ENCODE measurements at regions not wholly inside any gene's neighbourhood (a gene's known extent, or its start where the extent isn't known, plus 50 kb on each side); places are given as distances from the start of the nearest gene placed in this dataset.

DNA sequence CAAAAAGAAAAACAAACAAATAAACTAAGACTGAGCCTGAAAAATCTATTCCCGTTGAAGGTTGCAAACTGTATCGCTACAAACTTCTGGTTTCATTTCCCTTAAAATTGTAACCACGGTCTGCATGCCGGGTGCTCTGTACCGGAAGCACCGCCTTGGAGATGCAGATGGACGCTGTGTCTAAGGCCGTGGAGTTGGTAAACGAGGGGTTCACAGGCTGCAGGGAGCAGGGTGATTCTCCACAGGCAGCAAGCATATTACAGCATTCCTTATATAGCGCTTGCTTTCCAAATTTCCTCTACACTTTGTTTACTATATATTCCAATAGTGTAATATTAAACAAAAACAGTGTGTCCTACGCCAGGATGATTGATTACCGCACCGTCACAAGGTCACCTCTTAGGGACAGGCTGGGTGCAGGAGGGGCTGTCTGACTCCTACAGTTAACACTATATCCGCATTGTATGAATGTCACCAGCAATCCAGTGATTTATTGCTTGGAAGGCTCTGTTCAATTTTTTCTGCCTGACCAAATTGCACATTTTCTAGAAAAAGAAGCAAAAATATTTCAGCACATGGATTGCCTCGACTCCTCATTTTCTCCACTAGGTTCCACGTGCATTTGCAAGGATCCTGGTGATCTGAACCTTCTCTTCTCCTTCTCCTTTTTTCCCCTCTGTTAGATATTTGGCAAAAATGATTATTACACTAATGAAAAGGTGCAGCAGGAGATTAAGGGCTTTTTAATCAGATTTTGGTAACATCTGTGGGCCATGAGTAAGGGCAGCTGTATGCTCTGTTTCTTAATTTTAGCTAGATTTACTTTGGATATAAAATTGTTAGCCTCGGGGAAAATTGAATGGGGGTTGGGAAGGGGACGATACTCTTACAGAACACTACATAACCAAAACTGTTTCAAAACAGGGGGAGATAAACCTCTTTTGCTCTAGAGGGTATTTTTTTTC, 325.8 kb upstream of the MGMT start:
- DNase-seq = peak; percentile 35

DNA sequence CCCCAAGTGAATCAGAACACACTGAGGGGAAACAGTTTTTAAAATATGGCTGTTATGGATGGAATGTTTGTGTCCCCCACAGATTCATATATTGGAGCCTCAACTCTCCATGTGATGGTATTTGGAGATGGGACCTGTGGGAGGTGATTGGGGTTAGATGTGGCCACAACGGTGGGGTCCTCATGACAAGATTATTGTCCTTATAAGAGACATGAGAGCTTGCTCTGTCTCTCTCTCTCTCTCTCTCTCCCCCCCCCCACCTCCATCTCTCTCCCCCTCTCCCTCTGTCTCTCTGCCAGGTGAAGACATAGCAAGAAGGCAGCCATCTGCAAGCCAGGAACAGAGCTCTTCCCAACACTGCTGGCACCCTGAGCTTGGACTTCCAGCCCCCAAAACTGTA, 315.8 kb upstream of the MGMT start:
- no peak for DNase-seq

DNA sequence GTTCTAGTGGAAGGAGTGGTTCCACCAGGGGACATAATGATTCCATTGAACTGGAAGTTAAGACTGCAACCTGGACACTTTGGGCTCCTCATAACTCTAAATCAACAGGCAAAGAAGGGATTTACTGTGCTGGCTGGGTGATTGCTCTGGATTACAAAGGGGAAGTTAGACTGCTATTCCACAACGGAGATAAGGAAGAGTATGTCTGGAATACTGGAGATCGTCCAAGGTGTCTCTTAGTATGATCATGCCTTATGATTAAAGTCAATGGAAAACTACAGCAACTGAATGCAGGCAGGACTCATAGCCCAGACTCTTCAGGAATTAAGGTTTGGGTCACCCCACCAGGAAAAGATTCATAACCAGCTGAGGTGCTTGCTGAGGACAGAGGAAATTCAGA, 310.6 kb upstream of the MGMT start:
- no peak for DNase-seq

DNA sequence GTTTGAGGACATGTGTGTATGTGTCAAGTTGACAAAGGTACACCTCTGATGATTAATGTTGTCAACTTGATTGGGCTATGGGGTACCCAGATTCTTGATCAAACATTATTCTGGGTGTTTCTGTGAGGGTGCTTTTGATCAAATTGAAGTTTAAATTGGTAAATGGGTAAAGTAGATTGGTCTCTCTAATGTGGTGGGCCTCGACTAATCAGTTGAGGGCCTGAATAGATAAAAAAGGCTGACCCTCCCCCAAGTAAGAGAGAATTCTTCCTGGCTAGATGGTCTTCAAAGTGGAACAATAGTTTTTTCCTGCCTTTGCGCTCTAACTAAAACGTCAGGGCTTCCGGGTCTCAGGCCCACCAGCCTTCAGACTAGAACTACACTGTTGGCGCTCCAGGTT, 309.9 kb upstream of the MGMT start:
- DNase-seq = no peak

DNA sequence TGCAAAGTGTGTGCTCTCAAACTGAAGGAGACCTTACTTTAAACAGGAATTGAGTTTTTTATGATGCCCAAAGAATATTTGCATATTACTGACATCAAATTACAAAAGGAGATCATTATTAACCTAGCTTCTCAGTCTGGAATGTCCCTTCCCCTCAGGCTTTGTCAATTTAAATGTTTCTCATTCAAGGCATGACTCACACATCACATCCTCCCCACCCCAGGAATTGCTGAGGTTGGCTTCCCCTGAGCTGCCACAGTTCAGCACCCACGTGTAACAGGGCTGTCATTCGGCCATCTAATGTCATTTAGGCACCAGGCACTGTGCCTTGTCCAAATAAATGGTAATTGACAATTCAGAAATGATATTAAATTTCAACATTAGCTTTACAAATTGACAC, 305.9 kb upstream of the MGMT start:
- no peak for DNase-seq

DNA sequence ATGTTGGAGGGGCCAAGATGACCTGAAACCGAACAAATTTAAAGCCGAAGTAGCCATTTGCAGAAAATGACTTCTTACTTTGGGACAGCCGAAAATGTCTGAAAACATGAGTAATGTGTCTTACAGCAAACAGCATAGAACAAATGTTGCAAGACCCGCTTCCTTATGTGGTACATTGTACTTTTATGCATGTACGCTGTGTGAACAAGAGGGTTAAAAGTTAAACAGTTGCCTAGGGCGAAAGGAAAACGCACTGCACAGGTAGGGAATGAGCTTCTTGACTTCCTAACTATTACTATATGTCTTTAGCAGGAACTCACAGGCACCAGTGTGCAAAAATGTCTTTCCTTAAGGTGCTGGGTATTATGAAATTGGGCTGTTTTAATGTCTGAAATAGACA, 303.5 kb upstream of the MGMT start:
- DNase-seq = no peak

DNA sequence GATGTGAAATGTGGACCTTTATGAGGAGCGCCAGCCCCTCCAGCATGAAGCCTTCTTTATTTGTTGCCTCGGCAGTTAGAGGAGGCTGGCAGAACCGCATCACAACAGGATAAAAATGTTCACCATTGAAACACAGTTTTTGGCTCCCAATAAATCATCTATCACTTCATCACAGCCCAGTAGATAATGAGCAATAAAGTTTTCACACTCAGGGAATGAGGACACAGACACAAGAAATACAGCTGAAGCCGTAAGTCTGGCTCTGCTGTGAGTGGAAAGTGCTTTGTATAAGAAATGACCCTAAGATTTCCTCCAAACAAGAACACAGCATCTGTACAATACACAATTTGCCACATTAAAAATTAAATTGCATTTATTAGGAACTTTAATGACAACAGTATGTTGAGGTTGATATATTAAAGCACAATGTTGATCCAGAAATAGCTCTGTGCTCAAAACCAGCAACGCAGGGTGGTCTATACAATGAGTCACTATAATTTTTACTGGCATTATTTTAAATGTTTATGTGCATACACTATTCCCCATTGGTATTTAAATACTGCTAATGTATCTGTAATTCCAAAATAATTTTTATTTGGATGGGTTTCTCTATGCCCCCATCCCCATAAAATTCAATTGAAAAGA, 301.8 kb upstream of the MGMT start:
- DNase-seq = no peak

DNA sequence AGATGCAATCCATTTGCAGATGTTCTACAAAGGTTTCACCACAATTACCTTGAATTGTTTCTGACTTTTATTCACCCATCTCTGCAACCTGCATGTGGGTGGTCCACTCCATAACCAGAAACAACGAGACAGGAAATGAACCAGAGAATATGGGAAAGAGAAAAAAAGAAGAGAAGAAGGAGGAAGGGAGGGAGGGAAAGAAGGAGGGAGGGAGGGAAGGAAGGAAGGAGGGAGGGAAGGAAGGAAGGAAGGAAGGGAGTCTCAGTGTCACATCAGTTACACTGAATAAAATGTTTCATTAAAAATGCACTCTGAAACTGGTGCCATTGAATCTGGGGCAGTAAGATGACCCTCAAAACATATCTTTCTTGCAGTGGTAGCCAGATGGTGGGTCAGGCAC, 301.3 kb upstream of the MGMT start:
- DNase-seq = no peak

DNA sequence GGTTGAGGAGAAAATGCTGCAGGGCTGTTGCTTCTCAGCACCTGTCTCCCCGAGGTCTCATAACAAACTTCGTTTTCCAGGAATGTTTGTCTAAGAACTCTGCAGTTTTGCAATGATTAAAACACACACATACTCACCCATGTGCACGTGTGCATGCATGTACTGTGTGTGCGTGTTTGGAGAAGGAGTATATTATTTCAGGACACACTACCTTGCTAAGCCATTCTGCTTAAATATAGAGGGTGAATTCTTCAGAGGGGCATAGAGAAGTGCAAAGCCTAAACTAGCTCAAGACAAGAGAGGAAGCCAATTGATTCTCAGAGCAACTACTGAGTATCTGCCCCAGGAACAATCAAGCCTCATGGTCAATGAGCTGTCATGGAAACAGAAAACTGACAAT, 298.4 kb upstream of the MGMT start:
- DNase-seq = no peak

DNA sequence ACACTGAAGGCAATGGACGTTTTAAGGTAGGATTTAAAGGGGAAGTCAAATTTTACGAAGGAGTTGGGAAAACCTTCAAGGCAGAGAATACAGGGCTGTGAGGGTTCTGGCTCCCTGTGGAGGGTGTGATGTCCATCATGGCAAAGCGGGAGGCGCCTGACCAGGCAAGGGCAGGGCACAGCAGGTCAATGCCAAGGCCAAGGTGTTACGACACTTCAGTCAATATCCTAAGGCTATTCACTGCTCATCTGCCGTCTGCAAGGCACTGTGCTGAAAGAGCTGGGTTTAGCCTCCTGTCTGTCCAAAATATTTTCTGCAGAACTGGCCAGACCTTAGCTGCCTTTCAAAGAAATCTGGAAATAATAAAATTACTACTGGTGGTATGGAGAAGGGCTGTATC, 297.9 kb upstream of the MGMT start:
- no peak for DNase-seq

DNA sequence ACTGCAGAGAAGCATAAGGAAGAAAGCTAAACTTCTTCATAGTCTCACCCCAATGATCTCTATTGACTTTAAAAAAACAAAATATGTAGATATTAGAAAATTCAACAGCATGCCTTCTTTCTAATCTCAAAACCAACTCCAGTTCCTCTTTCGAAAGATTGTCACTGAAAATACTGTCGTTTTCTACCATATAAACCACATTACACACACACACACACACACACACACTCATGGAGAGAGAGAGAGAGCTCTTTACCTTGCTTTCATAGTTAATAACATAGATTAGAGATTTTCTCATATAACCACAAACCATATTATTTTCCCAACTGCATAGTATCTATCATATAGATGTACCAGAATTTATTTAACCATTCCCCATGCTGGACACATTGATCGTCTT, 296.2 kb upstream of the MGMT start:
- no peak for DNase-seq

DNA sequence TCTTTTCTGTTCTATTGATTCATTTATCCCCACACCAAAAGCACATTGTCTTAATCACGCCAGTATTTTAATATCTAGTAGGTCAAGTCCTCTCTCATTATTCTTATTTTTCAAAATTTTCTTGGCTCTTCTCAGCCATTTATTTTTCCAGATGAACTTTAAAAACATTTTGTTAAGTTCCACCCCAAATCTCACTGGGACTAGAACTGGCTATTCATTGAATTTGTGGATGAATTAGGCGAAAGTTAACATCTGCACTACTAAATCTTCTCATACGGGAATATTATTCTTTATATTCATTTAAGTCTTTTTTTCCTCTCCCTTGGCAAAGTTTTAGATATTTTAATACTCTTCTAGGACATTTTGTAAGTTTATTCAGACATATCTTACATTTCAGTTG, 295.2 kb upstream of the MGMT start:
- DNase-seq = no peak

DNA sequence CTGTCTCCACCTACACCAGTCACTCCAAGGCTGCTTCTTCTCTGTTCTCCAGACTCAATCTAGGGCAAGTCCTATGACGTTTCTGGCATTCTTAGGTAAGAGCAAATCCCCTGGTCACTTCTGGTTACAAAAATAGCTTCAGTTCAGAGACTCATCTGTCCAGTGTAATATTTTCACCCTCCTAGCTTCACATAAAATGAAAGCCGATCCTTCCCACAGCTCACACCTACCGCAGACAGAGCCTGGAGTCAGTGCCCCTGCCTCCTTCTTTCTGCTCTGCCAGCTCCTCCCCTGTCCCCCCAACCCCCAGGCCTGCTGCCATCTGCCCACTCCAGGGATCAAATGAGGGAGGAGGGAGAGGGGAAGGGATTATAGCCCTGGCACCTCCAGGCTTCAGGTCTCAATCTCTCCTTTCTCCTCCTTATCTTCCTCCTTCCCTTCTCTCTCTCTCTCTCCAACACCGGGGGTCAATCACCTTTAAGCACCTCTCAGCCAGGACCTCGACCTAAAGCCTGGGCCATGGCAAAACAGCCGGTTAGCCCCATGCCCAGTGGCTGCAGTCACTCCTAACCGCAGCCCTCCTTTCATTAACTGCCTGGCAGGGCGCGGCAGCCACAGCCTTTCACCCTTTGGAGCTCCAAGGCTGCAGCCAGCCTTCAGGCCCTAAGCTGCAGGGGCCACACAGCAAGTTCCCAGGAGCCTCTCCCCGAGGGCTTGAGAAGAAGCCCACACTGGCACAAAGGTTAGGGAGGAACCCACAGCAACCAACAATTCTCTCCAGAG, 292.6 kb upstream of the MGMT start:
- DNase-seq = no peak

DNA sequence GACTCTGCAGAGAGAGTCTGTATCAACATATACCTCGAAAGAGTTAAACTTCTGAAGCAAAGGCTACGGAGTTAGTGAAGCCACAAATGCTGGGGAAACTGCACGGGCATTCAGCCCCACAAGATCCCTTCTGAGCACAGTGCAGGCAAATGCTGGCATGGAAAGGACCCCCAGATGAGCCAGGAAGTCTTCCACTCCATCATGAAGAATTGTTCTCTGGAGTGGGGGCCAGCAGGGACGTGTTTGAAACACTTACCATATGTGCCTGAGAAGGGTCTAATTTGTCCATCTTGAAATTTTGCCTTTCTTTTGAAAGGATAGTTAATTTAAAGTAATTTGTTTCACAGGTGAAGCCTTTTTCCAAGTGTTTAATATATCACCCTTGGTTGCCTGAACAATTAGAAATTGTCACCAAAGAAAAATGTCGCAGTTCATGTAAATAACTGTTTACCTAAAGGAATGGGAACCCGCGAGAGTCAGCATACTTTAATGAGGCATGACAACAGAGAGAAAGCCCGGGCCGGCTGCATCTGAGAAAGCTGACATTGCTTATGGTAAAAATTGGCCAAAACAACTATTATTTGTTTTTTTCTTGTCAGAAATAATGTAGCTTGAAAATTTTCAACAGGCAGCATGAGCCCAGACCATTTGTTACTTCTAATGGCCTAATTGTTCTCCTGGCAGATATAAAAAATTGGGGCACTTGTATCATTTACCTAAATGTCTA, 287.6 kb upstream of the MGMT start:
- DNase-seq = no peak

DNA sequence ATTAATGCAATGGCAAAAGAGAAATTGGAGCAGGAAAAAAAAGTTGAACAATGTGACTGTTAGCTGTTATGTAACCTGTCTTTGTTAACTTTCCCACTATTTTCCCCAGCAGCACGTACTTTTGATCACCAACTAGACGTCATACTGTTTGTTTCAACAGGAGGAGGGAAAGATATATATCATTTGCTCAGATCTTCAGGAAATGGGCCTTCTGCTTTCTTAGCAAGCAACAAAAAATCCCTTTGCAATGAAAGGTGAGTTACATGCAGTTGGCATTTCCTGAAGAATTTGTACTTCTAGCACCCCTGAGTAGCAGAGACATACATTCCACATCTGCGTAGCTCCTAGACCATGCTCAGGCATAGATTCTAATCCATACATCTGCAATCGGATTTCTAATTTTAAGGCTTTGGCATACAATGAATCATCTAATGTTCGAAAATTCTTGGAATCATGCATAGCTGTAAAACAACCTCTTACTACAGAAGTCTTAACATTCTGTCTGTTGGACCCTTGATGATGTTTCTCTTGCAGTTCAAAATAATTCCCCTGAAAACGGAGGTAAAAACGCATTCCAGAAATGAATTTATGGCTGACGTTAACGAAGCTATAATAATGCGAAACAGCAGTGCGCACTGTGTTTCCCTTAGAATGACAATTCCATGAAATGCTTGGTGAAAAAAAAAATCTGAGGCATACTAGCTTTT, 286.9 kb upstream of the MGMT start:
- DNase-seq = no peak

DNA sequence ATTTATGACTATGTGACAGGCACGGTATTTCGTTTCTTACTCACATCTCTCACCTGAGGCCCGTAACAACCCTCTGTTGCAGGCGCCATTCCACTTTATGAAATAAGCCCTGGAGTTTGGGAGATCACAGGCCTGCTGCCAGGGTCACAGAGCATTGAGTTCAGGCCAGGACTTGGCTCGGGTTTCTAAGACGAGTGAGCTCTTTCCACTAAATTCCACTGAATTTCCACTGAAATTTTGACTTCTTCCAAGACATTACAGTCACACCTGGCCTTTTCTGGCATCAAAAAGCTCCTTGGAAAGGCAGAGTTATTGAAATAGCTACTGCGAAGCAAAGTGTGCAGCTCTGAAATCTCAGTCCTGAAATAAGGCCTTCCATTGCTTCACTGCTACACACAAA, 282.8 kb upstream of the MGMT start:
- DNase-seq = no peak

DNA sequence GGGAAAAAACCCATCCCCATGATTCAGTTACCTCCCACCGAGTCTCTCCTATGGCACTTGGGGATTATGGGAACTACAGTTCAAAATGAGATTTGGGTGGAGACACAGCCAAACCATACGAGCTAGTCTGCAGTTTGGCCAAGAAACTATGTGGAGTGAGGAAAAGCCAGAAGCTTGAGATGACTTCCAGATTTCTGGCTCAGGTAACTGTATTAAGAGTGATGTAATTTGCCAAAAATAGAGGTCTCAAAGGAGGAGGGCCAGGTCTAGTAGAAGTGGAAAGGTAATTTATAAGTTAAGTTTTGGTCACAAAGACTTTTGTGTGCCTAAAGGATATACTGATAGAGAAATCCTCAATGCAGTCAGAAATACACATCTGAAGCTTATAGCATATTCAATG, 279.7 kb upstream of the MGMT start:
- no peak for DNase-seq

DNA sequence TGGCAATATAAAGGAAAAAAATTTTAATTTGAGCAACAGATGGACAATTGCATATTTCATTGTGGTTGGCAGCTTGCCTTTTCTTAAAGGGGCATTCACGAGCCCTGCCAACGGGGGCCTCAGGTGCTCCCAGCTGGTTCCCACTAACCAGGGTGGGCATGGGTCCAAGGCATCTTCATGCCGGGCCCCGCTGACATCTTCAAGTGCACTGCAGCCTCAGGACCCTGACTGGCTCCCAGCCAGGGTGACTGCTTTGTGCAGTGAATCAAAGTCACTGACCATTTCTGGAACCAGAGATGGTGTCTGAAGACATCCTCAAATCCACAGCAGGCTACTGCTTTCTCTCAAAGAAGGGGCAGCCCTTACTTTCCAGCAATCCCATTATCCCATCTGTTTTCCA, 275.2 kb upstream of the MGMT start:
- DNase-seq = no peak

DNA sequence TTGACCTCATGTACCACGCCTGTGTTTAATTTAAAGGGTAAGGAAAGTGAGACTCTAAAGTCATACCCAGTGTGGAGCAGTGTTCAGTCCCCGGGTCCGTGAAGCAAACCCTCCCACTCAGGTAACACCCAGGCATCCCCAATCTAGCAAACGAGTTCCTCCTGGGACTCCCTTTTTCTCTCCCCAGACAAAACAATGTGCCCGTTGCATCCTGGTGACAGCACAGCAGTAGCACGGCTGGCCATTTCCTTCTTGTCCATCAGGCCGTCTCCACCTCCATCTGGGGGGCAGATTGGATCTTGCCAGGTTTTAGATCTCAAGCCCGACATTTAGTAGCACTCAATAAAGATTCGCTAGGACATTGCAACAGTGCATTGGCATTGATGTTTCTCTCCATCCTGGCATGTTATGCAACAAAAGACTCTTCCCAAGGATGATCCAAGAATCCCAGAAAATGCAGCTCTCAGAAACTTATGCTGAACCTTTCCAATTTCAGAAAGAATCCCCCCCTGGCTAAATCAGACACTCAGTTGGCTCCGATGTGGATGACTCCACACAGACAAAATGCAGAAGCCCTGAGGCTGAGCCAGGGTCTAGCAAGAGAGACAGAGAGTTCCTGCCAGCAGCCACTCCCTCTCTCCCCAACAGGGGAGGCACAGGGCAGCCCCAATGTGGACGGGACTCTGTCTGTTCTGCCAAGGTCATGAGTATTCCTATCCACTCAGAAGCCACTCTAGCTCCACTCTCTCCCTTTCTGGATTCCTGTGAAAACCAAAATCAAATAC, 274.5 kb upstream of the MGMT start:
- DNase-seq = no peak

DNA sequence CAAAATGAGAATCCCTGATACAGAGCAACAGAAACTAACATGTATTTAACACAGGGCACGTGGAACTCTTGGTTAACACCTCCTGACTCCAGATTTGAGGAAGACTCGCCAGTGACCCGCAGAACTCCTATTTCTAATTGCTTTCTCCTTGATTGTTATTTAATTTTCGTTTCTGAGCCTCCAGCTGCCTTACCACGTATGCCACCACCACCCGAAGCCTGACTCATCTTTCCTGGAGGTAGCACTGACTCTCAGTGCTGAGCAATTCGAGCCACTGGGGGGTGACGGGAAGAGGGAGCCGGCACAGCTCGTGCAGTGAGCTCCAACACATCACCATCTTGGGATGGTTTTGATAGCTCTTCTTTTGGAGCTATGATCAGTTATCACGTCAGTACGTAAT, 273.9 kb upstream of the MGMT start:
- DNase-seq = no peak

DNA sequence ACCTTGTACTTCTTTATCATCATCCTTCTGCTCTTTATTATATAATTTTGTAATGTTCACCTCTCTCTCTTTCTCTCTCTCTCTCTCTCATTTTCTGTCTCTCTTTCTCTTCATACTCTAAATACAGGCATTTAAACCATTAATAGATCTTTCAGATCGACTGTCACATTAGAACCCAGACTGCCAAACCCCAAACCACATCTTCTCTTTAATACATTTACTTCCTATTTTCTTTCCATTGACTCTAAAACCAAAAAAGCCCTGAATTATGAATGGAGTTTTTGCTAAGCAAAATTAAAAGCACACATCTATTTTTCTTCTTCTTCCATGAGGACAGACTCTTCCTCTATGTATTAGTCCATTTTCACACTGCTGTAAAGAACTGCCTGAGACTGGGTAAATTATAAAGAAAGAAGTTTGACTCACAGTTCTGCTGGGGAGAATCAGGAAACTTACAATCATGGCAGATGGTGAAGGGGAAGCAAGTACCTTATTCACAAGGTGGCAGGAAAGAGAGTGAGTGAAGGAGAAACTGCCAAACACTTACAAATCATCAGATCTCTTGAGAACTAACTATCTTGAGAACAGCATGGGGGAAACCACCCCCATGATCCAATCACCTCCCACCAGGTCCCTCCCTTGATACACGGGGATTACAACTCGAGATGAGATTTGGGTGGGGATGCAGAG, 272.7 kb upstream of the MGMT start:
- DNase-seq = no peak
